GM18873 (cell line): ENCODE measurements at regions not wholly inside any gene's neighbourhood (a gene's known extent, or its start where the extent isn't known, plus 50 kb on each side); places are given as distances from the start of the nearest gene placed in this dataset.

ENCODE experiments used
- ATAC-seq: cut with Tn5 transposase; IDR thresholded peaks from one replicate; pipeline ENCODE4 v1.9.1; 2021; ENCODE audit warnings: mild to moderate bottlenecking, moderate library complexity, moderate number of reproducible peaks; ENCODE audit not compliant: unreplicated experiment, low FRiP score

DNA sequence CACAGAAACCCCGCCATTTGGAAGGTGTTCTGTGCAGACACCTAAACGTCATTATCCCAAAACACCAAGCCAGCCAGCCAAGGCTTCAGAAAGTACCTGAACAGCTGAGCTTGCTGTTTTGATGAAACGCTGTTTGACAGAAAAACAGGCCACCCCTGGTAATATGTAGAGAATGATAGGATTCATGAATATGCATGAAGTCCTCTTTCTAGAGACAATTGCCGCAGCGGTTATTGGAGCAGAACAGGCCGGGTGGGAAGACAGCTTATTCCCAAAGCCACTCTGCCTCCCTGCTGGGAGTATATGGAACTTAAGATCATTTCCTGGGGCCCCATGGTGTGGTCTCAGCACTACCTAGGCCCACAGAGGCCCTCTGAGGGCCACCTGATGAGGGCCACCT is 229.5 kb downstream of the UQCRFS1 start:
- no peak for ATAC-seq

DNA sequence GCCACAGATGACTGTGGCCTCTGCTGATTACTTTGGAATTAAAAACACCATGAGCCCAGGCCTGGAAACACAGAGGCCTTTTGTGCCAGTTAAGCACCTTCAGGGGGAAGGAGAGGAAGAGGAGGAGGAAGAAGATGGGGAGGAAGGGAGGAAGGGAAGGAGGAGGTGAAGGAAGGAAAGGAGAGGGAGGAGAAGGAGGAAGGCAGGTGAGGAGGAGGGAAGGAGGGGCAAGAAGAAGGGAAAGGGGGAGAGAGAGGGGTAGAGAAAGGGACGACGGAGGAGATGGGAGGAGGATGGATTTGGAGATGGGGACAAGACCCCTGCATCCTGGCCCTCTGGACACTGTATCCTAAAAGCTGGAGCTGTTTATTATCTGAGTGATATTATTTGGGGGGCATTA is 231.0 kb downstream of the UQCRFS1 start:
- no peak for ATAC-seq

DNA sequence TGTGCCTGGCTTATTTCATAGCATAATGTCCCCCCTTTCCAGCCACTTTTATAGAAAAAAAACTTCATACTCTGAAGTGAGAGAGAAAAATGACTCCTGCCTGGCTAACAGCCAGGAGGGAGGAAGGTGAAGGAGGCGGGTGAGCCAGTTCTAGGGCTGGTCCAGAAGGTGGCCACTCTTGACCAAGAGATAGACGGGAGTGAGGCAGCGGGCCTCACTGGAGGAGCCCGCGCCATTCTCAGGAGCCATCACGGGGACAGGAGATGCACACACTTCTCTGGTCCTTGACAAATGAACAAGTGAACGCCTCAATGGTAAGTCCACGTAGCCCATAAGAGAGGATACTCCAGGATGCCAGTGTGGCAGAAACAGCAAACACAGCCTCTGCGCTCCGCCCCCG is 231.4 kb downstream of the UQCRFS1 start:
- no peak for ATAC-seq

DNA sequence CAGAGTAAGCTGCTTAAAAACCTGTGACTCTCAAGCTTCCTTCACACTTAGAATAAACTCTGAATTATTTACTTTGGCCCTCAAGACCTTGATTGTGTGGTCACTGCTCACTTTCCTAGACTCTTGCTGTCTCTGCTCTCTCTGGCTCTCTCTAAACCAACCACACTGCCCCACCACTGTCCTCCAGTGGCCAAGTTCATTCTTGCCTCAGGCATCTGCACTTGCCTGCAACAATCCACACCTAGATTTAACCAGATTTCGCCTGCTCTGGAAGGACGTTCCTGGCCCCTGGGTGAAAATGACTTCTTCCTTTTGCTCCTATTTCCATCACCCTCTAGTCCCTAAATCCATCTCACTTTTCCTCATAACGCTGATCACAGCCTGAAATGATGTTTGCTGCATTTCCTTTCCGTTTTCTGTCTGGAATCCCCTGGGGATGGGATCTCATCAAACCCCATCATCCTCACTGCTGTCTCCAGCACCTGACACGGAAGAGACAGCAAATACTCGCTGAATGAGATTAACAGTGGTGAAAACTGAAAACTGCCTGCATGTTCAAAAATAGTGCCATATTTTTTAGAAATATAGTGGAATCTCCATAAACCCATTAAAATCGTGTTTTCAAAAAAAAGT is 232.6 kb downstream of the UQCRFS1 start:
- ATAC-seq: no peak

DNA sequence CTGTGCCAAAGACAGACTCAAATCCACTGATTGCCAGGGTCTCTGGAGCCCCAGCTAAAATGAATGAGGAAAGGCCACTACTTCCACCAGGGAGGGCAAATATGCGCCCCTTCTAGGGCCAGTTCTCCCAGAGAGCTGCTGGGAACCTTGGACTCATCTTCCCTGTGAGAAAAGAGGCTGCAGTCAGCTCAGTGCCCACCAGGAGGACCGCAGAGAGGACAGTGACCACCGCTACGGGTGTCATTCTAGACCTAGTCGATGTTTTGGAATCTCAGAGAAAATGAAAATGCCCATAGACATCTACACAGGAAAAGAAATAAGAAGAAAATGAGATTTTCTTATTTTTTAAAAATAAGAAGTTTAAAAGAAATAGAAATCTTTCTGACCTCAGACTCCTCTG is 235.1 kb downstream of the UQCRFS1 start:
- ATAC-seq: no peak

DNA sequence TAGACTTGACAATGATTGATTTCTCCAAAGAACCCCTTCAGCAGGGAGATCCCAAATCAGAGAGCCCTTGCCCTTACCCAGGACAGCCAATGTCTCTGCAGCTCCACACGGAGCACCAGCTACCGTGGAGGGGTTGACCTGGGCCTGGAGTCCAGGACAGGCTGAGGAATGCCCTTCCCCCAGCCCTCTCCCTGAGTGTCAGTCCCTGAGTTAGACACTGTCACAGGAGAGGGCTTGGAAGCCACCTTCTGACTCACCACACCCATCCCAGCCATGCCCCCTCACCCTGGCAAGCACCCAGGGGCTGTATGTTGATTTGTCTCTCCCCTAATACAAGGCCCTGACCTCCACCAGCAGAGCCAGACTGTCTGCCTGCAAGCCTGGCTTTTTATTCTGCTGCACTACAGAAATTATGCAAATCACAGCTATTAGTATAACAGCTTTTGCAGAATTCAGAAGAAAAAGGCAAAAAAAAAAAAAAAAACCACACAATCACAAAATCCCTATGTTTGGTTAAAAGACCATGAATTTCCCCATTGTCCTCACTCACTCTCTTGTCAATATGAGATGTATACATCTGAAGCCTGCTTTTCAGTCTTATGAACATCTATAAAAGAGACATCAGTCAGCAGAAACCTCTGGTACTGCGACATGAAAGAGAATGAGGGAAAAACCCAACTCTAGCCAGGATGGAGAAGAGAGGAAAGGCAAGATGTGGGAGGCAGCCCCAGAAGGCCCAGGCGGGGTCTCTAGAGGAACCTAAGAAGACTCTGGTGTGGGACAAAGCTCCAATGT is 240.7 kb downstream of the UQCRFS1 start:
- ATAC-seq: no peak

DNA sequence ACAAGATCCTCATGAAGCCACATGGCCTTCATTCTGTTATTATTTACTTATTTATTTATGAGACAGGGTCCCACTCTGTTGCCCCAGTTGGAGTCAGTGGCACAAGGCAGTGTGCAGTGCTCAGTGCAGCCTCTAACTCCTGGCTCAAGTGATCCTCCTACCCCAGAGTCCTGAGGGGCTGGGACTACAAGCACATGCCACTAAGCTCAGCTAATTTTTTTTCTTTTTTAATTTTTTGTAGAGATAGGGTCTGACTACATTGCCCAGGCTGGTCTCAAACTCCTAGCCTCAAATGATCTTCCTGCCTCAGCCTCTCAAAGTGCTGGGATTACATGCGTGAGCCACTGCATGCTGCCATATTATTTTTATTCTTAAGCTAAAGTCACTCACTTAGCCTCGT is 241.4 kb downstream of the UQCRFS1 start:
- ATAC-seq: no peak

DNA sequence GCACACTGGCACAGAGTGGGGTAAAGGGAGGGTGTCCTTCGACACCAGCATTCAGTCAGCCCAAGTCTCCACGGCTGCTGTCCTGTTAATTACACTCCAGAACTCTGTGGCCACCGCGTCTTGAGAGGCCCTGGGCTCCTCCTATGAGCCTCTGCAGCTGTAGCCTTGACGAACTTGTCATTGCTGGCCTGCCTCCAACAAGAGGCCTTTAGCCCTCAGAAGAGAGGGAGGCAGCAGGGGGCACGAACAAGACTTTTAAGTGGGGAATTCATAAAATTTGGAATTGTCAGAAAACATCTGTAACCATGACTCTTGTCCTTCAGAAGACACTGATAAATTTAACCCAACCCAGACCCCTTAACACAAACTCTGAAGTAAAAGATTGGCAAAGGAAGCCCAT is 241.9 kb downstream of the UQCRFS1 start:
- ATAC-seq: no peak

DNA sequence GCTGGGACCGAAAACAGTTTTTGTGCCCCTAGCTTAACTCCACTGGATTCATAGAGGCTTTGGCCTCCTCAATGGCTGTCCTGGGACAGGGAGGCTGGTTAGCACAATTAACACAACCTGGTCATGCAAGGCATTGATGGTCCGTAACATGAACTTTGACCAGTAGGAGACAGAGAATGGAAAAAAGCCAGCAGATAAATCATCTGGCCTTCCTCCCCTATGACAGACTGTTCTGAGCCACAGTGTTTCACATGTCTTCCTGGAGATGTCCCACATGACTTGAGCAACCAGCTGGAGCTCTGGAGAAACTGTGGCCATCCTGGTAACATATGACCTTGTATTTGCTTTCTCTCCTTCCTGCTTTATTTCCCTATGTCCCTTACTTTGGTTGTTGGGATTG is 244.2 kb downstream of the UQCRFS1 start:
- no peak for ATAC-seq

DNA sequence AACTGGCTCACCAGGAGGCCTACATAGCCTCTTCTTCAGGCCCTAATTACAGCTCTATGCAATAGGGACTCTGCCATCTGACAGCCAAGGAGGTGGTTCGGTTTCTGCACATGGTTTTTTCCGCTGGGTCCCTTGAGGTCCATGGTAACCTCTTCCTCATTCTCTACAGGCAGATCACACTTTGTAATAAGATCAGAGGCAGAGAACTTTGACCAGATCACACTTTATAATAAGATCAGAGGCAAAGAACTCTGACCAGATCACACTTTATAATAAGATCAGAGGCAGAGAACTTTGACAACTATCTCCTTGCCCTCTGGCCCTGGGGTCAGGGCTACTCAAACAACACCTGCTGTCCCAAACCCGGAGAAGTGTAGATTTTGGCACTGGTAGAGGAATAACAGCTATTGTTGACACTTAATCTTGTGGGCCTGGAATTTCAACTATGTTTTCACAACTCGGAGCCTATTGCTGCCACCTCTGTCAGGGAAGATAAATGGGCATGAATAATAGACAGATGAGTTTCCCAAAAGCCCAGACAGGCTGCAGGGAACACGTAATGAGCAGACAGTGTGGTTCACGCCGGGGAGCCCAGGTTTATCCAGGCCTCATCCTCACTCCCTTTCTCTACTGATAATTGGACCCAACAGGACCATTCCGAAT is 246.1 kb downstream of the UQCRFS1 start:
- ATAC-seq: no peak

DNA sequence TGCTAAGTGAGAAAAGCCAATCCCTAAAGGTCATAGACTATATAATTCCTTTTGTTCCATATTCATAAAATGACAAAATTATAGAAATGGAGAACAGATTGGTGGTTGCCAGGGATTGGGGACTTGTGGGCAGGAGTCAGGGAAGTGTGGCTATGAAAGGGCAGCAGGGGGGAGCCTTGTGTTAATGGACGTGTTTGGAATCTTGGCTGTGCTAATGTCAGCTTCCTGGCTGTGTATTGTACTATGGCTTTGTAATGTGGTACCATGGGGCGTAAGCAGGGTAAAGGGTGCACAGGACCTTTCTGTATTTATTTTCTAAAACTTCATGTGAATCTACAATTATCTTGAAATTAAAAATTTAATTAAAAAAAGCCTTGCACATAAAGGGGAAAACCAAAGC is 248.5 kb downstream of the UQCRFS1 start:
- no peak for ATAC-seq

DNA sequence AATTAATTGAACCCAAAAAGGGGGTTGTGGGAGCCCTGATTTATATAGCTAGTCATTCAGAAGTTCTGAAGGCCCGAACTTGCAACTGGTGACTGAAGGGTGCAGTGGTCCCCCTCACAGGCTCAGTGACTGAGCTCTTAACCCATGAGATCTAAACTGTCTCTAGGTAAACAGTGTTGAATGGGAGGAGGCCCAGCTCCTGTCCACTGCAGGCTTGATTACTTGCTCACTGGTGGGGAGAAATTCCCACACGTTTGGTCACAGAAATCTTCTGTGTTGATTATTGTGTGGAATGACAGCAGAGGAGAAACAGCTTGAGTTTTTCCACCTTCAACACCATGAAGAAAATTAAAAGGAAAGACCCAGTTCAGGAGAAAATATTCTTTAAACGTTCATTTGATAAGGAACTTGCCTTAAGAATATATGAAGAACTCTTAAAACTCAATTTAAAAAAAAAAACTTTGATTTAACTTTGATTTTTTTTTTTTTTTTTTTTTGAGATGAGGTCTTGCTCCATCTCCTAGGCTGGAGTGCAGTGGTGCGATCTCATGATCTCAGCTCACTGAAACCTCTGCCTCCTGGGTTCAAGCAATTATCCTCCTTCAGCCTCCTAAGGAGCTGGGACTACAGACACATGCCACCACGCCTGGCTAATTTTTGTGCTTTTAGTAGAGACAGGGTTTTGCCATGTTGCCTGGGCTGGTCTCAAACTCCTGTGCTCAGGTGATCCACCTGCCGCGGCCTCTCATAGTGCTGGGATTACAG is 249.3 kb downstream of the UQCRFS1 start:
- no peak for ATAC-seq

DNA sequence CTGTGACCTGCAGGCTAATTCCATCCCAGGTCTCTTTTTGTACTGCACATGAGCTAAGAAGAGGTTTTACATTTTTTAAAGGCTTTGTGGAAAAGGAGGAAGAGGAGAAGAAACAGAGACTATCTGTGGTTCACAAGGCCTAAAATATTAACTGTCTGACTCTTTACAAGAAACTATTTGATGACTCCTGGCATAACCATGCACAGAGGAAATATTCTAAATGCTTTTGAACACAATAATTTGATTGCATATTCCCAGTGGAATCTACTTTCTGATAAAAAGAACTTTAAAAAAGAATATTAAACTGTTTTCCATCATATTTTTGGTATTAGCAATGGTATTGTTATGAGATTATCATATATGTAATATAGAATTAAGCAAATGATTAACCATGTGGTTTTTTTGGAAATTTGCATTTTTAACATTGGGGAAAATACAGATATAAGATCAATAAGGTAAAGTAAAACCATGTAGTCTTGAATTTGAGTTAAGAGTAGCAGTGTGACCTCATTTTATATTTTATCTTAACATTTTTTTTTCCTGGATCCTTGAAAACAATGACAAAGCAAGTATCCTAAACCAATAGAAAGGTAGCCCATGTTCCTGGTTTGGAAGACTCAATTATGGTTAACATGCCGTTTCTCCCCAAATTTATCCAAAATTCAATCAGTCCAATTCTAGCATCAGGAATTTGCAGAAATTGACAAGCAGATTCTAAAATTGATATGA is 251.0 kb downstream of the UQCRFS1 start:
- no peak for ATAC-seq

DNA sequence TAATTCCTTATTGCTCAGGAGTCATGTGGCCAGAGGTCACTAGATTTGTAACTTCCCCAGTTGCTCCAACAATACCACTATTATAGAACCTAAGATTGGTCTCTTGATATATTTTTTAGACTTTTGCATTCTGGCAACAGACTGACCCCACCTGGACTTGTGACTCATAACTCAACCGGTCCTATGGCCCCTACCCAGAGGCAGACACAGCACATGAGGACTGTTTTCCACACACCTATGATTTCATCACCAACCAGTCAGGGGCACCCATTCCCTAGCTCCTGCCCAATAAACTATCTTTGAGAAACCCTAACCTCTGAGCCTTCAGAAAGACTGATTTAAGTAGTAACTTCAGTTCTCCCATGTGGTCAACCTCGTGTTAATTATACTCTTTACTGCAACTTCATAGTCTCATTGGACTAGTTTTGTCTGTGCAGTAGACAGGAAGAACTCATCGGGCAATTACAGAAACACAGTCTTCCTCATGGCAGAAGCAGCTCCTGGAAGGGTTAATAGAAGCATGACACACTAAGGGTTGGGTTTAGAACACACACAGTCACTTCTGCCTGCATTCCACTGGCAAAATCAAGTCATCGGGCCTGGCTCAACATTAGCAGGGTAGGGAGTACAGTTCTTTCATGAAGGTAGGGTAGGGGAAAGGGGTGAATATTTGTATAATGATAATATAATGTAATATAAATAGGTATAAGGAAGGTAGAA is 251.8 kb downstream of the UQCRFS1 start:
- ATAC-seq: no peak

DNA sequence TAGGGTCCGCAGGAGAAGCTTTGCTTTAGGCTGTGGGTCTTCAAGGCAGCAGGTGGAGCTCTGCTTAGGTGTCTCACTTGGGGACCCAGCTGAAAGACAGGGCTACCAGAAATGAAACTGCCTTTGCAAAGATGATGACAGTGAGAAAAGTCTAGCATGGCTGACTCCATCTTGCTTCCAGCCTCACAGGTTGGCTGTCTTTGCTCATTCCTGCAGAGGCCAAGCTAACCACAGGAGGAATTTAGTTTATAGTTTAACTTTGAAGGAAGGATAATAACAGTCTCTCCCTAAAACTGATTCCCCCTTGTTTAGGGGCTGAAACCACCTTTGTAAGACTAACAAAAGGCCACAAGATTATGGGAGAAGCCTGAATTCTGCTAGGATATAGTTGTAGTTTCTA is 252.4 kb downstream of the UQCRFS1 start:
- no peak for ATAC-seq

DNA sequence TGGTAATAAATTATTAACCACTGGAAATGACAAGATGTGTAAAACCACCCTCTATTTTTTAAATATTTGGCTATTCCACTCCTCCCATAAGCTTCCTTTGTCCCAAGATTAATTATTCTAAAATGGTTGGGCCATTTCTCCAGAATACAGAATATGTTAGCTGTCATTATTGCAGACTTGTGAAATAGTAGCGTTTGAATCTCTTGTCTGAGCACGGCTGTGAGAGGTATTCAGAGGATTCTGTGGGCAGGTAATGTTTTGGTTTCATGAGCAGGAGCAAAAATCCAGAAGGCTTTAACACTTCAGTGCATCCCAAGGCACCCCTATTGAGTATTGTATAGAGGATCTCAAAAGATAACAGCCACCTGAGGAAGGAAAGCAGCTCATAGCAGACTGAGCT is 256.0 kb downstream of the UQCRFS1 start:
- no peak for ATAC-seq

DNA sequence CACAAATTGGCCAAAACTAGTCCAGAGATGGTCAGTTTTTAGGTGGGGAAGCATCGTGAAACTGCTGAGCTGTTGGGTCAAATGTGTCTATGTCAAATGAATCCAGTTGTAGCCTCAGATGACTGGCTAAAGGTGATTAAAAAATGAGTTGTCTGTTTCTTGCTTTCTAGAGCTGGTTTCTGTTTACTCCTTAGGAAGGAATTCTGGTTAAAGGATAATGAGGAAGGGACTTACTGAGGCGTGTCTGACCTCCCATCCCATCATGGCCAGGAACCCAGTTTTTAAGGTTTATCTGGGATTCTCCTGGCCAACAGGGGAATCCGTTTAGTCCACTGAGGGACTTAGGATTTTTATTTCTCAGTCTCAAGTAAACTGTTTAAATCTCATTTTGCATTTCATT is 256.5 kb downstream of the UQCRFS1 start:
- ATAC-seq: no peak

DNA sequence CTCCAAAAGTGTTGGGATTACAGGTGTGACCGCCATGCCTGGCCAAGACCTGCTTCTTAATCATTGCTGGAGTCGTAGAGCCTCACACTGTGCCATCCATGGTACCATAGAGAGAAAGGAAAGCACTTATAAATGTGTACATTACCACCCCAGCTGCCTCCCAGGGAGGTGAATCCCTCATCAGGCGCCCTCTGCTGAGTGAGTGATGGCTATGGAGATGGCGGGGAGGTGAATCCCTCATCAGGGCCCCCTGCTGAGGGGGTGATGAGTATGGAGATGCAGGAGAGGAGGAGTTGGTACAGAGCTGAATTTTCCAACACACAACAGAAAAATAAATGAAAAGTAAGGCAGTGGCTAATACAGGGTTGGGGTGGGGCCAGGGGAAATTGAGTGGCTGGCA is 263.4 kb downstream of the UQCRFS1 start:
- no peak for ATAC-seq

DNA sequence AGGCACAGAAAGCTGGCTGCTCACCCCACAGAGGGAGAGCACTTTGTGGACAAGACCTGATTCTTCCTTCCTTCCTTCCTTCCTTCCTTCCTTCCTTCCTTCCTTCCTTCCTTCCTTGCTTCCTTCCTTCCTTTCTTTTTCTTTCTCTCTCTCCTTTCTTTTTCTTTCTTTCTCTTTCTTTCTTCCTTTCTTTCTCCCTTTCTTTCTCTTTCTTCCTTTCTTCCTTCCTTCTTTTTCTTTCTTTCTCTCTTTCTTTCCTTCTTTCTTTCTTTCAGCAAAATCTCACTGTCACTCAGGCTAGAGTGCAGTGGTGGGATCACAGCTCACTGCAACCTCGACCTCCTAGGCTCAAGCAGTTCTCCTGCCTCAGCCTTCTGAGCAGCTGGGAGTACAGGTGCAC is 263.9 kb downstream of the UQCRFS1 start:
- ATAC-seq: no peak

DNA sequence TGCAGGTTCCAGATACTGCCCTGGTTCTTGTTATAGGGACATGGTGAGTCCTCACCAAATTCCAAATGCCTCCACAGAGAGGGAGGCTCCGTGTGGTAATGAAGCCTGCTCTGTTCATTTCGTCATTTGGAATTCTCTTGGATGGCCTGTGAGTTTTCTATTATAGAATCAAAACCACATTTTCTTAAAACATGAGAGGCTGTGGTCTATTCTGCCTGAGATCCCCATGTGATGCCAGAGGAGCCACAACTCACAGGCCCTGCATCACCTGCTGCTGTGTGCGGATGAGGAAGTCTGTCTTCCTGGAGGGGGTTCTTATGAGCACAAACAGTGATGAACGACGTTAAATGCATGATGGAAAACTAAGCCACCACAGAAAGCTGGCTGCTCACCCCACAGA is 264.4 kb downstream of the UQCRFS1 start:
- ATAC-seq: no peak
